Thymus (tissue), 11 donors: ENCODE measurements at regions not wholly inside any gene's neighbourhood (a gene's known extent, or its start where the extent isn't known, plus 50 kb on each side); places are given as distances from the start of the nearest gene placed in this dataset.
A peak's percentile ranks its signal among the peaks of the same experiment; 100 is the strongest.
"Not testable (repeated sequence)": the region's sequence is repeated elsewhere in the genome, so short reads cannot be mapped to it uniquely, and the experiment has no call there.

ENCODE experiments used
- DNase-seq, 9 donors: peaks; one replicate each; pipeline ENCODE4 v3.0.0-alpha.2; 2013; ENCODE audit warnings: low spot score in 9 of 9, low read depth in 6 of 9, missing footprints in 1 of 9
- H3K27ac ChIP-seq, 2 donors: one replicate each; pipeline ENCODE4 v1.5.1; 2013; ENCODE audit warnings: control low read depth in 1 of 2, low read depth in 1 of 2, low read length in 1 of 2, mild to moderate bottlenecking in 1 of 2, moderate library complexity in 1 of 2
- H3K27me3 ChIP-seq, 2 donors: one replicate each; pipeline ENCODE4 v1.5.1; 2013; ENCODE audit warnings: low read length in 1 of 2; ENCODE audit not compliant: control insufficient read depth in 2 of 2, insufficient read depth in 1 of 2
- H3K36me3 ChIP-seq, 2 donors: one replicate each; pipeline ENCODE4 v1.5.1; 2013; ENCODE audit warnings: low read length in 1 of 2, mild to moderate bottlenecking in 1 of 2, moderate library complexity in 1 of 2; ENCODE audit not compliant: control insufficient read depth in 2 of 2, insufficient read depth in 2 of 2
- H3K4me1 ChIP-seq, 2 donors: one replicate each; pipeline ENCODE4 v1.5.1; 2013; ENCODE audit warnings: low read length in 2 of 2; ENCODE audit not compliant: control insufficient read depth in 2 of 2, insufficient read depth in 2 of 2
- H3K4me3 ChIP-seq, 2 donors: one replicate each; pipeline ENCODE4 v1.5.1; 2013; ENCODE audit warnings: low read length in 2 of 2, control low read depth in 1 of 2, mild to moderate bottlenecking in 1 of 2
- H3K9me3 ChIP-seq, 2 donors: one replicate each; pipeline ENCODE4 v1.5.1; 2013; ENCODE audit warnings: low read length in 1 of 2, mild to moderate bottlenecking in 1 of 2; ENCODE audit not compliant: control insufficient read depth in 2 of 2, insufficient read depth in 1 of 2
- WGBS: extraction: QIAGEN DNeasy Blood & Tissue Kit; methylation state at CpG from one replicate; pipeline ENCODE4 v1.1.7; 2013; 5-methylcytosine and 5-hydroxymethylcytosine counted together
- donor health status: healthy.

GRCh38 chr14:95619785-95620417, 66.3 kb upstream of the TCL1B start:
- H3K4me1 ChIP-seq, result no peaks in the 10 kb centered on the region
- no peak overlapping the region for H3K27ac ChIP-seq
- WGBS, result 81% methylated on average over 12 of the region's 12 CpGs
- no peak overlapping the region for H3K4me3 ChIP-seq
- no peaks in the 10 kb centered on the region for H3K36me3 ChIP-seq
- peaks cover 0 to 2% of the 10 kb centered on the region in 2 donors for H3K27me3 ChIP-seq
- no peaks in the 10 kb centered on the region for H3K9me3 ChIP-seq
- DNase-seq, result no peak

DNA sequence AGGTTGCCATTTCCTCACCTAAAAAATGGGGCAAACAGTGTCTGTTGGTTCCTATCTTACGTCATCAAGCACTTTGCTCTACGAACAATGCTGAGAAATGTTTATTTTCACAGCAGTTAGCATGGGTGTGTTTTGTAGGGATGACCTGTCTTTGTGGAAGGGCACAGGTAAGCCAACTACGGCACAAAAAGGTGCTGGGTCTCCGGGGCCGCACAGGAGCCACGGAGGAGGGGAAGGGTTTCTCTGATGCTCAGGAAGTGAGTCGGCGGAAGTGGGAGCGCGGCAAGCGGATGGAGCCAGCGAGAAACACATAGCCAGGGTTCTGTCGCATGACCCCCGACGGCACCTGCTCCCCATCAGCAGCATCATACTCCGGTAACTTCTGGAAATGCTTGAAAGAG, 65.6 kb upstream of the TCL1B start:
- Histone ChIP-seq H3K36me3 (no peaks in the 10 kb centered on the region), H3K9me3 (no peaks in the 10 kb centered on the region), H3K27ac (no peak overlapping the region), H3K4me3 (peak overlapping the region in 1 of 2 donors; percentile 20), H3K27me3 (peaks cover 0 to 2% of the 10 kb centered on the region in 2 donors), H3K4me1 (no peaks in the 10 kb centered on the region)
- 82% methylated on average over 16 of the region's 16 CpGs for WGBS
- DNase-seq, result no peak

DNA sequence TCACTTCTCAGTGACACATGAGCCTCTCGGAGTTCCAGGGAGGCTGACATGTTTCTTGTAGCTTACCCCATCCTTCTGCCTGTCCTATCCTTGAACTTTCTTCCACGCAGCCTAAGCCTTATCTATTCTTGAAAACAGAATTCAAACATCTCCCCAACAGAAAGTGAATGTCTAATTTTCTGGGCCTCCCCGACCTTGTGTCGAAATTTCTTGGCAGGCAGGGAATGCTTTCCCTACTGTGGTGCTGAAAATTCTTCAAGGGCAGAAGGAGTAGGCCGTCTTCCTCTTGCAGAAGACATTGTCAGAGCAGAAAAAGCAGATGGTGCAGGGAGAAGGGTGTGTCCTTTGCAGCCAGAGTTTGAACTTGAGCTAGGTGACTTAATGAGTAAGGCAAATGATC, 63.0 kb upstream of the TCL1B start:
- DNase-seq, result no peak
- H3K9me3 ChIP-seq, result no peaks in the 10 kb centered on the region
- H3K36me3 ChIP-seq, result no peaks in the 10 kb centered on the region
- no peak overlapping the region for H3K4me3 ChIP-seq
- no peak overlapping the region for H3K27ac ChIP-seq
- H3K4me1 ChIP-seq, result no peaks in the 10 kb centered on the region
- WGBS, result 80% methylated on average over 5 of the region's 5 CpGs
- H3K27me3 ChIP-seq, result peaks cover 0 to 2% of the 10 kb centered on the region in 2 donors

GRCh38 chr14:95625710-95626109, 60.5 kb upstream of the TCL1B start:
- not testable (repeated sequence) for H3K4me1 ChIP-seq, H3K9me3 ChIP-seq, H3K4me3 ChIP-seq, DNase-seq, H3K36me3 ChIP-seq, H3K27me3 ChIP-seq, H3K27ac ChIP-seq
- WGBS, result 88% methylated on average over 2 of the region's 2 CpGs

GRCh38 chr14:95635051-95635450, 51.2 kb upstream of the TCL1B start:
- Histone ChIP-seq H3K9me3 (no peaks in the 10 kb centered on the region), H3K4me3 (no peak overlapping the region), H3K27me3 (no peaks in the 10 kb centered on the region), H3K27ac (no peak overlapping the region), H3K4me1 (no peaks in the 10 kb centered on the region), H3K36me3 (no peaks in the 10 kb centered on the region)
- no peak for DNase-seq
